Panc1 (cell line): ENCODE measurements at regions not wholly inside any gene's neighbourhood (a gene's known extent, or its start where the extent isn't known, plus 50 kb on each side); places are given as distances from the start of the nearest gene placed in this dataset.

Source experiments
- CTCF ChIP-seq: fragments of 450-650 bp; IDR thresholded peaks from 2 replicates; pipeline ENCODE4 v1.5.1; 2017; ENCODE audit warnings: mild to moderate bottlenecking
- POLR2AphosphoS5 ChIP-seq: IDR thresholded peaks from 2 replicates; pipeline ENCODE4 v1.6.1; 2012; ENCODE audit warnings: mild to moderate bottlenecking, low read depth, low read length, moderate library complexity
- SIN3A ChIP-seq: IDR thresholded peaks from 2 replicates; pipeline ENCODE4 v1.6.1; 2012; ENCODE audit warnings: low read depth, mild to moderate bottlenecking, low read length, moderate library complexity, borderline replicate concordance; ENCODE audit not compliant: insufficient read depth

- TF ChIP-seq CTCF (no peak), SIN3A (no peak), POLR2AphosphoS5 (no peak)
Observed at GRCh38 chr5:116772806-116773205, 198.2 kb upstream of the SEMA6A start.
